GM18868 (cell line): ENCODE measurements at regions not wholly inside any gene's neighbourhood (a gene's known extent, or its start where the extent isn't known, plus 50 kb on each side); places are given as distances from the start of the nearest gene placed in this dataset.
"Not testable (repeated sequence)": the region's sequence is repeated elsewhere in the genome, so short reads cannot be mapped to it uniquely, and the experiment has no call there.

Source experiments
- ATAC-seq: cut with Tn5 transposase; IDR thresholded peaks from one replicate; pipeline ENCODE4 v1.9.1; 2021; ENCODE audit warnings: mild to moderate bottlenecking, moderate library complexity; ENCODE audit not compliant: unreplicated experiment

DNA sequence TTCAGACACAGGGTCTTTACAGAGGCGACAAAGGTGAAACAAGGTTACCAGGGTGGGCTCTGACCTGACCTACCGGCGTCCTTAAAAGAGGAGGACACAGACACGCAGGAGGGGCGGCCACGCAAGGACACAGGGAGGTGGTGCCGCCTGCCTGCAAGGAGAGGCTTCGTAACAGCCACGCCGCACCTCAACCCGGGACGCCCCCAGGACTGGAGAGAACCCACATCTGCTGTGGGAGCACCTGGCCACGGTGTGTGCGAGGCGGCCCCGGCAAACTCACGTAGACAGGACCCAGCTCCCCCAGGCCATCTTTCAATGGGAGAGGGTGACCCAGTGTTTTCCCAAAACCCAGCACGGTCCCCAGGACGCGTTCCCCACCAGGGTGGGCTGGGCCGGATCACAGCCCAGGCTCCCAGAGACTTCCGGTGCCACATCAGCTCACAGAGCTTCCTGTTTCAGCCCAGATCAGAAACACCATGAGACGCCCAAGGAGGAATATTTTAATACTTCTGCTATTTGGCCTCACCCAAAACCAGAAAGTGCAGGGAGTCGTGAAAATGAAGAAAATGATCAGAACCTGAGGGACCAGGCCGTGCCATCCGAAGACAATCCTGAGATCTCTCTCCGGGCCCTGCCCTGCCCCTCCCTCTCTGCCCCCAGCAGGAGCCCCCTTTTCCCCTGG is 5417.4 kb upstream of the TPTE start:
- ATAC-seq: not testable (repeated sequence)

DNA sequence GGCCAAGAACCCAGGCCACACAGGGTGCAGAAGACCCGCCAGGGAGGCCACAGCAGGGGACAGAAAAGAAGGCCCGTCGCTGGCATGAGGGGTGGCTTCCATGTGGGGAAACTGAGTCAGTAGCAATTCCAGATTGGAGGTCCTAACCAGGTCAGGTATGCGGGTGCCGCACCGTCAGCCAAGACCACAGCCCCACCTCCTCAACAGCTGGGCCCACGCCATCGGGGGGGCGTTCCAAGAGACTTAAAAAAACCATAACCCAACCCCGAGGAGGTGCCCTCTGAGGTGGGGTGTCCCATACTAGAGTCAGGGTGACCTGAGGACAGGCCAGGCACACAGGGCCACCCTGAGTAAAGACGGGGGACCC is 5416.8 kb upstream of the TPTE start:
- ATAC-seq: not testable (repeated sequence)

DNA sequence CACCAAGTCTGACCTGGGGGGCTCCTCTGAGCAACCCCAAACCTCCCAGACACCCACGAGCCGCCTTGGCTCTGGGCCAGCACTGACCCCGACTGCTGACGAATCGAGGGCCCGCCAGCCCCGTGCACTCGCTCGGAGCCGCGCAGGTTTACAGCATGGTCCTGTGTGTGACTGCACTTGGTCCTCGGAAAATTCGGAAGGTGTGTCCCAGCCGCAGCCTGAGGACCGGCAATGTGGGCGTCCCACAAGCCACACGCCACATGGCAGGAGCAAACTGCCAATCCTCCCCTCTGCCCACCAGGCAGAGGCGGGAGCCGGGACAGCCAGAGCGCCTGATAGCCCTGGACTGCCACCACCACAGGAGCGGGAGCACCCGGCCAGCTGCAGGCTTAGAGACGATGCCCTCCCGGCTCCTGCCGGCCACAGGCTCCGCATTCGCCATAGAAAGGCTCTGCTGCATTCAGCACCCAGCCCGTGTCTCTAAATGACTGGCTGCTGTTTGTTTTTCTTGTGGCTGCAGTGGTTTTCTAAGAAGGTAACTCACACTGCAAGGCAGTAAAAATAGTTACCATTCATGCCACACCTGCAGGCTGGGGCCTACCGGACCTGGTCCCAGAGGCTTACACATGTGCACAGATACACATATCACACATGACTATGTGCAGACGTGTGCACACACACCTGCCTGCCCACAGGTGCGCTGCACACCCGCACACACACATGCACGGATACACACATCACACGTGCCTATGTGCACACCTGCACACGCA is 5415.3 kb upstream of the TPTE start:
- peak; percentile 40 for ATAC-seq

DNA sequence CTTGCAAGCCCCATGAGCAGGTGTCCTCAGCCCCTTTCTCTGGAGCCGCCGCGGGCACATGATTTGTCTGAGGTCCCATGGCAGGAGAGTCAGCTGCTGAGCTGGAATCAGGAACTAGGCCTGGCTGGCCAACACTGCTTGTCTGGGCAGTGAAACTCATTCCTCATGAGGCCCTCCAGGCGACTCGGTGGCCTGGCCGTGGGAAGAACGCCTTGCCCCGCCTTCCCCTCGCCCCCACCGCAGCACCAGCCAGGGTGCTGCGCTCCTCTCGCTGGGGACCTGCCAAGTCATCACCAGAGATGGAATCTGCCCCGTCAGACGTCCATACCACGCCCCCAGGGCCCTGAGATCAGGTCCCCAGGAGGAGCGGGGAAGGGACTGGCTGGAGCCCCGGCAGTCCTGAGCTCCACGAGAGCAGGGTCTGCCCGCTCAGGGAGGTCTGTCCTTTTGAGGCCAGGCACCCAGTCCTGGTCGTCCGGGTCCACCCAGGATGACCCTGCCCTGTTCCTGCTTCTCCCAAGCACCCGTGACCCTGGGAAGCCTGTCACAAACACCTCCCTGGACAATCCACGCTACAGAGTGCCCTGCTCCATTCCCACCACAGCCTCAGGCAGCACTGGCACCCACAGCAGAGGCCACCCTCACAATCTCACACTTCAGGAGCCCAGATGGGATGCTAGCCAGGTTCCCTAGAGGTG is 5414.5 kb upstream of the TPTE start:
- ATAC-seq: peak; percentile 20

DNA sequence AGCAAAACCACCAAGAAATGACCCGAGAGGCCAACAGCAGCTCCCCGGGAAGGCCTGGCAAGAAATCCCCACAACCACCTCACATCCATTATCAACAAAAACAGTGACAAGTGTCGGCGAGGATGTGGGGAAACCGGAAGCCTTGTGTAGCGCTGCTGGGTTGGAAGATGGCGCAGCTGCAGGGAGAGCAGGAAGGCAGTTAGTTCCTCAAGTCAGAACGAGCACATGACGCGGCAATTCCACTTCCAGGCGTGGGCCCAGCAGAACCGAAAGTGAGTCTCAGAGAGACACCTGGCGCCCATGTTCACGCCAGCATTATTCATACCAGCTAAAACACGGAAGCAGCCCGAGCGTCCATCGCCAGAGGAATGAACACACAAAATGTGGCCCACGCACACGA is 5413.7 kb upstream of the TPTE start:
- not testable (repeated sequence) for ATAC-seq

DNA sequence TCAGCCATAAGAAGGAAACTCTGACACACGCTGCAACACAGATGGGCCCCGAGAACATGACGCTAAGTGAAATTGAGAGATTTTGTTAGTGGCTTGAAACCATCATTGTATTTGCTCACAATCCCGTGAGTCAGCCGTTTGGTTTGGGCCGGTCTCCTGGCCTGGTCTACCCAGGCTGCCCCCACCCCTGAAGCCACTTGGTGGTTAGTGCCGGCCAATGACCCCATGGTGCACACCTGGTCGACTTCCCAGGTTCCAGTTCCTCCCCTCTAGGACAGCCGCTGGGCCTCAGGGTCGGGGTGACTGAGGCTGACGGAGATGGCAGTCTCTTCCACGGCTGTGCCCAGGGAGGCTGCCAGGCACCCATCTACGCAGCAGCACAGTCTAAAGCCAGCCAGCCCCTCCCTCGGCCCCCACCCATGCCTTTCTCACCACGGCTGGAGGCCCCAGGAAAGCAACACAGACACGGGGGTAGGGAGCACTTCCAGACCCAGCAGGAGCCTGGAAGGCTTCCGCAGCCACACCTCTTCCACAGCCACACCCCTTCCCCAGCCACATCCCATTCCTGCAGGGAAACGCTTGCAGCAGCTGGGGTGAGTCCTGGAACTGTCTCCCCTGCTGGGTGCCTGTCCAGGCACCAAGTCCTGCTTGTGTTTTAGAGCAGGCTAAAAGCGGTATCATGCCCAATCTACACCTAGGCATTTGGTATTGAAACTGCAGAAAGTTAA is 5413.2 kb upstream of the TPTE start:
- ATAC-seq: not testable (repeated sequence)

DNA sequence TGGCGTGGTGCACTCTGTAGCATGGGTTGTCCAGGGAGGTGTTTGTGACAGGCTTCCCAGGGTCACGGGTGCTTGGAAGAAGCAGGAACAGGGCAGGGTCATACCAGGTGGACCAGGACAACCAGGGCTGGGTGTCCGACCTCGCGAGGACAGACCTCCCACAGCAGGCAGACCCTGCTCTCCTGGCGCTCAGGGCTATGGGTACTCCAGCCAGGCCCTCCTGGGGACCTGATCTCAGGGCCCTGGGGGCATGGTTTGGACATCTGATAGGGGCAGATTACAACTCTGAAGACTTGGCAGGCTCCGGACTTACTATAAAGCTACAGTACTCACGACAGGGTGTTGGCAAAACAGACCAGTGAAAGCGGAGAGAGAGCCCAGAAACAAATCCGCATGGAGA is 5410.2 kb upstream of the TPTE start:
- not testable (repeated sequence) for ATAC-seq

DNA sequence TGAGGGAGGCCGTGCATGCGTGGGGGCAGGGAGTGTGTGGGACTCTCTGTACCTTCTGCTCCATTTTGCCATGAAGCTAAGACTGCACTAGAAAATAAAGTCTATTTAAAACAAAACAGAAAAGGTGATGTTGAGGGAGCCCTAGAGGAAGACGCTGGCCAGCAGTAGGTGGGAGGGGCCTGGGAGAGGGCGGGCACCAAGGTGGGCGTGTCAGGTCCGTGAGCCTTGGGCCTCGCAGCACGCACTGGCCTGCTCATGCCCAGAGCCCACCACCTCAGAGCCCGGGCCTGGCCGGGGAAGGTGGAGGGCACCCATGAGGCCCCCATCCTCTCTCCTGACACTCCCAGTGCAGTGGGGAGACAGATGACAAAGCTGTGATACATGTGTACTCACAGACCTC is 5408.3 kb upstream of the TPTE start:
- not testable (repeated sequence) for ATAC-seq

DNA sequence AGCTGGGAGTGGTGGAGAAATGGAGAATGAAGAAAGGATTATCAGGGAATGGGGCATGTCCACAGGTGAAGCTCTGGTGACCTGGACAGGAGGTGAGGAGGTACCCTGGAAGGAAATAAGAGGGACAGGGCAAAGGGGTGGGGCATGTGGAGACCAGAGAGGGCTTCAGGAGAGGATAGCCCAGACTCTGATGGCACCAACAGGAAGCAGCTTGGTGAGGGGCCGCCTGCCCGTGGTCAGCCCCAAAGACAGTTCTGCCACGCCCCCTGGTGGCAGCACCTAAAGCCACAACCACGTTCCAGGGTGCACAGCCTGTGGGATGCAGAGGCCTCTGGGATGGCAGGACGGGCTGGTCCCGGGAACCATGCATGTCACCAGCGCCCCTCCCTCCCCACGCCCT is 5406.9 kb upstream of the TPTE start:
- ATAC-seq: not testable (repeated sequence)

DNA sequence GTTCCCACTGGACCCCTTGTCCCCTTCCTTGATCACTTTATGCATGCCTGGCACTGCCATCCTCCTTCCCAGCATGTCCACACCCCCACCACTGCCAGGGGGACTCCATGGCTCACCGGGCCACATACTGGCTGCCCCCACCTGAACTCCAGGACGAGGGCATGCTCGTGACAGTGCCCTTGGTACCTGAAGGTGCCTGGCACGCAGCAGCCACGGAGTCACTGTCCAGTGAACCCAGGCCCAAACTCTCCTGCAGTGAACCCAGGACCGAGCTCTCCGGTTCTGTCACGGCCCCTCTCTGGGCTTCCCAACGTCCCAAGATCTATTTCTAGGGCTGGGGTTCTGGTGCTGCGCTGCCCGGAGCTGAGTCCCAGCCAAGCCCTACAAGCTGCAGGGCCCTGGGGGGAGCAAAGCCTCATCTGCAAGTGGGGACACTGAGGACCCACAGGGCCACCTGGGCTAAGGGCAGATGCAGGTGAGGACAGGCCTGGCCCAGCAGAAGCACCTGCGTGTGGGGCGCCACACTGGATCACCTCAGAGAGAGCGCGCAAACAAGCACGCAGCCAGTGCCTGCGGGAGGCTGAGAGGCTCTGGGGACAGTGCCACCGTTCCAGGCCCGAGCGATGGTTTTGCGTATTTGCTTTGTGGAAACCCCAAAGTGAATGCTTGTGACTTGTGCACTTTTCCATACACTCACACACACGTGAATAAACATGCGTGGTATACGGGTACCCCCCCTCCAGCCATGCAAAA is 5406.3 kb upstream of the TPTE start:
- not testable (repeated sequence) for ATAC-seq

DNA sequence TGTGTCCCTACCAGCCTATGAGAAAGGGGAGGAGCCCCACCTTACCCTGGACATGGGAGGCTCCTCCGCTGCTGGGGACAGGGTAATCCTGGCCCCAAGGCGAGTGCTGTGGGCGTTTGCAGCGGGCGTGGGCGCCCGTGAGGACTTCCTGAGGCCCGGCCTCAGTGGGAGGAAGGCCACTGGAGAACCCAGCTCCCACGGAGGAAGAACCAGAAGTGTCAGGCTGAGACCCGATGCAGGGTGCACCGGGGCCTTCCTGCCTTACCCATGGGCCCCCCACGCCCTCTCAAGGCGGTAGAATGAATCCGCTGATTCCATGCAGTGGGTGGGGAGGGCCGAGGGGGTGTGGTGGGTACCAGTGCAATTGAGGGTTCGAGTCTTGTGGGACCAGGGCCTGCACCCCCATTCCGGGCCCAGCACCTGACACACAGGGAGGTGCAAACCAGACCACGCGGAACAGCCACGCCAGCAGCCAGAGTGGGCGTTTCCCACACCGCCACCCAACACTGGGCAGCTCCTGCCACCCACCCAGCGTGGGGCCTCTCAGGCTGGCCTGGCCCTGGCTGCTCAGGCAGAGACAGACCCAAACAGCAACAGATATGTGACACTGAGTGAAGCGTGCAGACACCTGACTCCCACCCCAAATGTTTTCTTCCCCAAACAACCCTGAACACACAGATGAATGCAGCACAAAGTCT is 5405.6 kb upstream of the TPTE start:
- ATAC-seq: not testable (repeated sequence)

DNA sequence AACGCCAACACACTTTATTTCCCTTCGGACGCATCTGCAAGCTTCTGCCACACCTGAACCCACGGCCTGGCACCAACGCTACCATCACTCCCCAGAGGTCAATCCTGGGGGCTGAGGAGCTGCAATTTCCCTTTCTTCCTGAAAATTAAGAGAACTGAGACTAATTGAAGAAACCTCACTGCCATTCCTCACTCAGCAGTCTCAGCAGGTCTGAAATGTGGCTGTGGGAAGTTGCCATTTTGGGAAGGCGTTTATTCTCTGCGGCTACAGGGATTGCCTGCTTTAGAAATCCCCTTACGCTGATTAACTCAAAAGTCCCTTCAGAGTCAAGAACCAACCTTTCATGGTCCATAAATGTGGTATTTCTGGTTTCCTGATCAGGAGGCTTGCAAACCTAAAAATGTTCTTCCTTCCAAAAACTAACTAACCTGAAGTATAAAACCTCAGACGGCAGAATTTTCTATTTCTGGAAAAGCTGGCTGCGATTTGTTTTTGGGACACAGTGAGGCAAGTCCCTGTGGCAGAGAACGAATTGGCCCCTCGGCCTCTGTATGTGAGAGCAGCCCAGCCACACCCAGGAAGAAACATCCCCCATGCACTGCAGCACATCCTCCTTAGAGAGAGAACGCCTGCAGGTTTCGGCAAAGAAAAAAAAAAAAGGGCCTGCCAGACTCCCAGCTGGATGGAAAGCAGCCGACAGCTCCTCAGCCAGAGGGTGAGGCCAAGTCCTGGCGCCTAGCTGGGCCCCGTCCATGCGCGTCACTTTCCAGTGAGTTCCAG is 5404.8 kb upstream of the TPTE start:
- not testable (repeated sequence) for ATAC-seq

DNA sequence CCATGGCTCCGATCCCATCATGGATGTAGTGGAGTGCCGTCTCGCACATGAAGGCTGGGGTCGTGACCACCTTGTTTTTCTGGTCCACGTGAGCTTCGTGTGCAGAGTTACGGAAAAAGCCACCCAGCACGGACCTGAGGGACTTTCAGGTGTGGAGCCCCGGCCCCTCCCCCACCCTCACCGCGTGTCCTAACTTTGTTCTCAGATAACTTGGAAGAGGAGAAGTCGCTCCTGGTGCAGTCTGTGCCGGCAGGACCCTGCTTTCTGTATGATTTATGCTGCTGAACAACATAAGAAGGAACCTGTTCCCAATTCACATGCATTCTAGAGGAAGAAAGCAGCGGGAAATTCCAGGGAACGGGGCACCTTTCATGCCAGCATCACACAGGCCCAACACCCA is 5404.2 kb upstream of the TPTE start:
- not testable (repeated sequence) for ATAC-seq

DNA sequence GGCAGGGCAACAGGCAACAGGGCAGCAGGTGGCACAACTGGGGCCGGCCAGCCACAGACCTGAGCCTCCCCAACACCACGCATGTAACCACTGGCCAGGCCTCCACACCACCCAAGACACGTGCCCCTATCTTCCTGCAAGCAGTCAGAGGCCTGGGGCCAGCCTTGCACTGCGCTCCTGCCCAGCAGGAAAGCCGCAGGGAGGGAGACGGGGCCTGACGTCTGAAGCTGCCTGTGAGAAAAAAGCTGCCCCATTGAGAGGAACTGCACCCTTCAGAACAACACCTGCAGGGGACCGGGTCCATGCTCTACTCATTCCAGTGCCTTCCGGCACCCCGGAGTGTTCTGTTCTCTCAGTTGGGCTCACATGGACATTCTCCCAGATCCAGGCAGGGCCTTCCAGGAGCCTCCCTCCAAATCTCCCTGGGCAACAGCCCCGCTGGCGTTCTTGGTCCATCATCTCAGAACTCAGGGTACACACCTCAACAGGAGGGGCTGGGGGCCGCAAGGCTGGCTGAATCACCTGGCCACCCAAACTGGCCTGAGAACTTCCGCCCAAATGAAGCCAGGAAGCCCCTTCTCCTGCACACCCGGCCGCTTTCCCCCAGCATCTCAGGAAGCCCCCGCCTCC is 5403.6 kb upstream of the TPTE start:
- ATAC-seq: not testable (repeated sequence)

DNA sequence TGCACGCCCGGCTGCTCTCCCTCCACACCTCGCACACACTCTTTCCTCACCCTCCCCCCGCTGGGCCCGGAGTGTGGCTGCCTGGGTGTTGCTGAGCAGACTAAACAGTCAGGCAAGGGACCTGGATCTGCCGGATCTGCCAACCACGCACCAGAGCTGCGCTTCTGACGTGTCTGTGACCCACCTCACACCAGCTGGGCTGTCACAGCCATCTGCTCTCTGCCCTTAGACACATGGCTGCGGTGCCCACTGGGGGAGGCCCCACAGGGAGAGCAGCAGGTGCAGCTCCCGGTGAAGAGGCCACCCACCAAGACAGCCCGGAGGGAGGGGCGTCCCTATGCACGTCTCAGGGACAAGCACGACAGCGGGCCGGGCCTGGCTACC is 5403.1 kb upstream of the TPTE start:
- not testable (repeated sequence) for ATAC-seq

DNA sequence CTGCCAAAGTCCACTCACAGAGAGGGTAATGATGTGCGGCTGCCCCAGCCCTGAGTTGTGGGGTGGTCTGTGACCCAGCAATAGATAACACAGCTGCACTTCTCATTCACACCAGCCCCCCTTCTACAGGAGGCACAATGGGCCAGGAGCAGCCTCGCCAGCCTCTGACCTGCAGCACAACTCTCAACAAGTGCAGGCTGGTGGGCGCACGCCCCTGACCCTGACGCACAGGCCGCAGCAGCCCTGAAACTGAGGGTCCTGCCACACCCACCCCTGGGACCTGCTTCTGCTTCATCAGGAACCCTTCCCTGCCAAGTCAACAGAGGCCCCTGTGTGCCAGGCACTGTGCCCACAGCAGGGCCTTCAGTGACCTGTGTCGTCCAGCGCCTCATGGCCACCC is 5402.2 kb upstream of the TPTE start:
- ATAC-seq: not testable (repeated sequence)

DNA sequence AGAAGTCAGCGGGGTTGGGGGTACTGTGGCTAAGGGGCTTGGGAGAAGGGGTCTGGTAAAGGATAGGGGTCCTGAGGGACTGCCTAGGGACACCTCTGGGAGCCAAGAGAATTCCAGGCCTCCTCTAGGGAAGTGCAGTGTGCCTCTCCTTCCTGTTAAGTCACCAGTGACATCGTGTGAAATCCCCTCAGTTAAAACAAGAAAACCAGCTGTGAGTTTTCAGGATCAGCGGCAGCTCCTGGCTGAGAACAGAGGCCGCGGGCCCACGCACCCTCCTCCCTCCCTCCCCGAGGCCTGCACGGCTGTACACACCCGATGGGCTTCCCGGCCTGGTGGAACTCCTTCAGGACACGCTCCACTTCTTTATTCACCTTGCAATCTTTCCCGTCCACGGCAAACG is 5400.0 kb upstream of the TPTE start:
- not testable (repeated sequence) for ATAC-seq

DNA sequence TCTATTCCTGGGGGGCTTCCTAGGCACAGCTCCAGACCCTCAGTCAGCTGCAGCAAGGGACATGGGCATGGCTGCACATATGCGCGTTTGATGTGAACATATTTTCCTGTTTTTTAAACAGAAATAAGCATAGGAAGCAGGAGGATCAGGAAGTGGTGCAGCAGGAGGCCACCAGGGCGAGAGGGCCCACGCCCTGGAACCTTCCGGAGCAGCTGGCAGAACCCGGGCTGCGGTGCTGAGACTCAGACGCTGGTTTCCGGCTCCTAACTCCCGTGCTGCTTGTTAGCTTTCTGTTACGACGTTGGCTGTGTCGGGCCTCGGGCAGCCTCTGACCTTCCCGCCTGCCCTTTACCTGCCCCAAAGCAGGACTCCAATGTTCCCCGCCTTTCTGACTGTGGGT is 5399.5 kb upstream of the TPTE start:
- ATAC-seq: not testable (repeated sequence)

DNA sequence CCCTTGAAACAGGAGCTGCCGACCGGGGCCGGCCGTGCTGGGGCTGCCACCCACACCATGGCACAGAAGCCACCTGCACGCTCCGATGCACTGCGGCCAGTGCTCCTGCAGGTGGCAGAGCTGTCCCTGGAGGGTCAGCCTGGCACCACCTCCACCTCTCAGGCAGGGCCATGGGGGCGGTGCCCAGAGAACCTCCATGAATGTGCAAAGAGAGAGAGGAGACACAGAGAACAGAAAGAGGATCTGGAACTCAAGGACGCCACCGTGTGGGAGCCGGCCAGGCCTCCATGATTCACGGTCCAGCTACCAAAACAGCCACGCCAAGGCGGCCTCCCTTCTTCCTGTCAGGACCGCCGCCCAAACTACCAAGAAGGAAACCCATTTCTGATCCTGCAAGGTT is 5397.7 kb upstream of the TPTE start:
- ATAC-seq: peak; percentile 58
